ENCODE measurements at regions not wholly inside any gene's neighbourhood (a gene's known extent, or its start where the extent isn't known, plus 50 kb on each side); places are given as distances from the start of the nearest gene placed in this dataset.

DNA sequence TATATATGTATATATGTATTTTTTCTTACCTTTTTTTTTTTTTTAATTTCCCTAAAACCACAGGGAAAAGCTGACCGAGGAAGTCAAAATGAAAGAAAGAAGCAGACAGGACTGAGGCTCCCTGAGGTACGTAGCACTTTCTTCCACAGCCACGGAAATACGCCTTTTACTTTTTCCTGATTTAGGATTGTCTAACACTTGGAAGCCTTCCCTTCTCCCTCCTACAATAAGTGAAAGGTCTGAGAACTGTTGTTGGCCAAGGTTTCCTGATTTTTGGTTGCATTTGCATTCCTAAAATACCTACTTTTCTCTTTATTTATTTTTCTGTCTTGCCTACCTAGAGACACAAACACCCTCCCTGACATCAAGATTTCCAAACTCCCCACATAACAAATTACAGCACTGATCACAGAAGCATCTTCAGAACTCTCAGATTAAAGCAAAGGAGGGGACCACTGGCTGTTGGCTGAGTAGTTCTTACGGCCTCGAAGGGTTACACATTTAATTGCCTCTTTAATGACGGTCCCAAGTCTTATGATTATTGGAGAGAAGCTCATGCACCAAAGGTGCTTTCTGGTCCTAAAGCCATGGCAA lies 778.5 kb upstream of the FANCL start:
- no peaks in the 10 kb centered on the region for H3K4me1 ChIP-seq (ENCODE audit: control insufficient read depth, insufficient read depth, low read length)
- H3K27me3 ChIP-seq (ENCODE audit: control insufficient read depth in 1 of 2, insufficient read depth in 2 of 2, low read length in 2 of 2), result peaks cover 0 to 2% of the 10 kb centered on the region in 2 donors
- no peak overlapping the region for H3K27ac ChIP-seq (ENCODE audit: low read length)
- H3K36me3 ChIP-seq (ENCODE audit: control insufficient read depth in 2 of 2, insufficient read depth in 2 of 2, low read length in 2 of 2), result no peaks in the 10 kb centered on the region
- H3K4me3 ChIP-seq (ENCODE audit: low read length in 2 of 2), result no peak overlapping the region
- H3K9me3 ChIP-seq (ENCODE audit: control insufficient read depth in 2 of 2, low read length in 2 of 2), result no peaks in the 10 kb centered on the region
- no peak overlapping the region for H3K9ac ChIP-seq (ENCODE audit: low read length in 2 of 2)

DNA sequence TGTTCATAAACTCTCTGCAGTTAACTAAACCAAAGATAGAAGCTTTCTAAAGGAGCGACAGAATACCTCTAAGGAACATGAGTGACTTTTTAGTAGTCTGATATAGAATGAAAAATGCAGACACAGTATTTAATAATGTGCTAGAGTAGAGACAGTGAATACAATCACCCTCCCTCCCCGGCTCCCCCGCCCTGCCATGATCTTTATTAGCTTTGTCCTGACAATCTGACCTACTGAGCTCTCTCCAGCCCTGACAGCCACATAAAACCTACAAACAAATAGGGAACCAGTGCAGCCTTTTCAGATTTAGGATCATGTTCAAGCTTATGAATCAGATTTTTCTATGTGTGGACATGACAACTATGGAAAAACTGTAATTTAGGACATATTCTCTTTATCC lies 777.6 kb upstream of the FANCL start:
- no peak overlapping the region for H3K9ac ChIP-seq (ENCODE audit: low read length in 2 of 2)
- no peaks in the 10 kb centered on the region for H3K4me1 ChIP-seq (ENCODE audit: control insufficient read depth, insufficient read depth, low read length)
- no peaks in the 10 kb centered on the region for H3K9me3 ChIP-seq (ENCODE audit: control insufficient read depth in 2 of 2, low read length in 2 of 2)
- no peak overlapping the region for H3K4me3 ChIP-seq (ENCODE audit: low read length in 2 of 2)
- H3K27me3 ChIP-seq (ENCODE audit: control insufficient read depth in 1 of 2, insufficient read depth in 2 of 2, low read length in 2 of 2), result no peaks in the 10 kb centered on the region
- no peak overlapping the region for H3K27ac ChIP-seq (ENCODE audit: low read length)
- H3K36me3 ChIP-seq (ENCODE audit: control insufficient read depth in 2 of 2, insufficient read depth in 2 of 2, low read length in 2 of 2), result no peaks in the 10 kb centered on the region

DNA sequence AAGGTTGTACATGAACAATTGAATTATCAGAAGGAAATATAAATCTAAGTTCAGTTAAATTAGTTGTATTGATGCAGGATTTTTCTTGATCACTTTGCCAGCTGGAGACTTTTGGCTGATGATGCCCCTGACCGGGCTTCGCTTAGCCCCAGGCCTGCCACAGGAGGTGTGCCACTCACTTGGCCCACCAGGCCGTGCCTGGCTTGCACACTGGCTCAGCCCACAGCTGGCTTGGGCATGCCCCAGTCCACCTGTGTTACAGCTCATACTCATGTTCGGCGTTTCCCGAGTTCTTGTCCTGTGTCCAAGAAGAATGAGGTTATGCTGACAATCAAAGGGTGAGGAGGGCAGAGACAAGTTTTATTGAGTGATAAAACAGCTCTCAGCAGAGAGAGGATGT lies 773.9 kb upstream of the FANCL start:
- Histone ChIP-seq H3K27ac (ENCODE audit: low read length) (no peak overlapping the region), H3K4me1 (ENCODE audit: control insufficient read depth, insufficient read depth, low read length) (no peaks in the 10 kb centered on the region), H3K36me3 (ENCODE audit: control insufficient read depth in 2 of 2, insufficient read depth in 2 of 2, low read length in 2 of 2) (no peaks in the 10 kb centered on the region), H3K9me3 (ENCODE audit: control insufficient read depth in 2 of 2, low read length in 2 of 2) (no peaks in the 10 kb centered on the region), H3K4me3 (ENCODE audit: low read length in 2 of 2) (no peak overlapping the region), H3K27me3 (ENCODE audit: control insufficient read depth in 1 of 2, insufficient read depth in 2 of 2, low read length in 2 of 2) (peaks cover 0 to 2% of the 10 kb centered on the region in 2 donors), H3K9ac (ENCODE audit: low read length in 2 of 2) (no peak overlapping the region)

DNA sequence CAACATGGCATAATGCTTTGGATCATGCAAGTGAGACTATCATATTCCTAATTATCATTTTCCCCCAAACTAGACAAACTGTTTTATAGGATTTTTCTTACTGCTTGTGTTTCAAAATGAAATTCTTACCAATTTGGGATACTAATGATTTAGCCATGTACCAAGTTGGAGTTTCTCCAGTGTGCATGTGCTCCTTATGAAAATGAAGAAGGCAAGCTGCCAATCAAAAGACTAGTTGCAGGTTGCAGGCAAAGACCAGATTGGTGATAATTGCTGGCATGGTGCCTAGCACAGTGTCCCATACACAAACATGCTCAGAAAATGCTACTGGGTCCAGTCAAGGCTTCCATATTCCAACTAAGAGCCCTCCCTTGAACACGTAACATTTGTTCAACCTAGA lies 771.8 kb upstream of the FANCL start:
- Histone ChIP-seq H3K4me1 (ENCODE audit: control insufficient read depth, insufficient read depth, low read length) (no peaks in the 10 kb centered on the region), H3K9ac (ENCODE audit: low read length in 2 of 2) (no peak overlapping the region), H3K27me3 (ENCODE audit: control insufficient read depth in 1 of 2, insufficient read depth in 2 of 2, low read length in 2 of 2) (peaks cover 0 to 2% of the 10 kb centered on the region in 2 donors), H3K36me3 (ENCODE audit: control insufficient read depth in 2 of 2, insufficient read depth in 2 of 2, low read length in 2 of 2) (no peaks in the 10 kb centered on the region), H3K27ac (ENCODE audit: low read length) (no peak overlapping the region), H3K9me3 (ENCODE audit: control insufficient read depth in 2 of 2, low read length in 2 of 2) (no peaks in the 10 kb centered on the region), H3K4me3 (ENCODE audit: low read length in 2 of 2) (no peak overlapping the region)

DNA sequence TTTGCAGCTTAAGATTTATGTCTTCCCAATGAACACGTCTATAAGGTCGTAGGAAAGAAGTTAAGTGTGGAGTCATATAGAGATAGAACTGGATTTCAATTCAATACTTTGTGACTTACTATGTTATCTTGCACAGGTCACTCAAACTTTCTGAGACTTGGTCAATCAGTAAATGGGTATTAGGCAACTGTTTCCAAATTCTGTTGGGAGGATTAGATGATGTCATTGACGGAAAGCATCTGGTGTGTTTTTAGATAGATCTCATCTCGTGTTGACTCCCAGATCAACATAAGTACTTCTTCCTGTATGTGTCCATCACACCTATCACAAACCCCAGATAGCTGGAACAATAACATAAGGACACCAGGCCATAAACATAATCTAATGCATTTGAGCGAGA lies 771.1 kb upstream of the FANCL start:
- Histone ChIP-seq H3K27me3 (ENCODE audit: control insufficient read depth in 1 of 2, insufficient read depth in 2 of 2, low read length in 2 of 2) (peaks cover 0 to 2% of the 10 kb centered on the region in 2 donors), H3K9me3 (ENCODE audit: control insufficient read depth in 2 of 2, low read length in 2 of 2) (no peaks in the 10 kb centered on the region), H3K9ac (ENCODE audit: low read length in 2 of 2) (no peak overlapping the region), H3K36me3 (ENCODE audit: control insufficient read depth in 2 of 2, insufficient read depth in 2 of 2, low read length in 2 of 2) (no peaks in the 10 kb centered on the region), H3K4me1 (ENCODE audit: control insufficient read depth, insufficient read depth, low read length) (no peaks in the 10 kb centered on the region), H3K27ac (ENCODE audit: low read length) (no peak overlapping the region), H3K4me3 (ENCODE audit: low read length in 2 of 2) (no peak overlapping the region)

GRCh38 chr2:59008950-59009349 lies 767.8 kb upstream of the FANCL start:
- Histone ChIP-seq H3K4me3 (ENCODE audit: low read length in 2 of 2) (no peak overlapping the region), H3K4me1 (ENCODE audit: control insufficient read depth, insufficient read depth, low read length) (no peaks in the 10 kb centered on the region), H3K27ac (ENCODE audit: low read length) (no peak overlapping the region), H3K36me3 (ENCODE audit: control insufficient read depth in 2 of 2, insufficient read depth in 2 of 2, low read length in 2 of 2) (no peaks in the 10 kb centered on the region), H3K27me3 (ENCODE audit: control insufficient read depth in 1 of 2, insufficient read depth in 2 of 2, low read length in 2 of 2) (peaks cover 0 to 2% of the 10 kb centered on the region in 2 donors), H3K9ac (ENCODE audit: low read length in 2 of 2) (no peak overlapping the region), H3K9me3 (ENCODE audit: control insufficient read depth in 2 of 2, low read length in 2 of 2) (no peaks in the 10 kb centered on the region)

DNA sequence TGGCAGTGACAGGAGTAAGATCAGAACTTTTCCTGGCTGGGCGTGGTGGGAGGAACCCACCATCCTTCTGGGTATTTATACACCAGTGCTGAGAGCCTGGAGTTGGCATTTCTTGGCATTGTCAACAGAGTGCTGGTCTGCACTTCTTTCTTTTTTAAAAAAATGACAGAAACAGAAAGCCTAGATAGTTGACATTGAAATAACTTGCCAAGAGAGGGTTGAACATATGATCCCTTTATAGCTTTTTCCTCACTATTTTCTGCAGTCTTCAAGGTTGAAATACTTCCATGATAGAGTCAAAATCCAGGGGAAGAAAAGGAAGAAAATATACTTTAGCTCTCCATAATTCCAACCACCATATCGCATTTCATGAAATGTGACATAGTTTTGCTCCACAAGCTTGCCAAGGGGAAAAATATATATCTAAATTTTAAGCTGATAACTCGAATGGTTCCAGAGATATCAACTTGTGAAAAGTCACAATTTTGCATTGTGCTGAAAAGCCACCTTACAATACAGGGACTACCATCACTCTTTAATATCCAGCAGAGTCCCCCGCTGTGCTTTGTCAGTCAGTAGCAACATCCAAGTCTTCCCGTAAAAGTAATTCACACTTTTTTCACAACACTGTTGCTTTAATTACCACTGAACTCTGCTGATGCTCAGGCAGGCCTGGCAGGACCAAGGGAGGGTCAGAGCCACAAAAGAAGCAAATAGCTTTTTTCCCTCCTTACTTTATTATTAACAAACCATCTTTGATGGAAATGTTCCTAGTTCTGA lies 764.9 kb upstream of the FANCL start:
- no peak overlapping the region for H3K27ac ChIP-seq (ENCODE audit: low read length)
- no peaks in the 10 kb centered on the region for H3K27me3 ChIP-seq (ENCODE audit: control insufficient read depth in 1 of 2, insufficient read depth in 2 of 2, low read length in 2 of 2)
- H3K4me3 ChIP-seq (ENCODE audit: low read length in 2 of 2), result no peak overlapping the region
- no peaks in the 10 kb centered on the region for H3K4me1 ChIP-seq (ENCODE audit: control insufficient read depth, insufficient read depth, low read length)
- H3K9ac ChIP-seq (ENCODE audit: low read length in 2 of 2), result no peak overlapping the region
- H3K36me3 ChIP-seq (ENCODE audit: control insufficient read depth in 2 of 2, insufficient read depth in 2 of 2, low read length in 2 of 2), result no peaks in the 10 kb centered on the region
- no peaks in the 10 kb centered on the region for H3K9me3 ChIP-seq (ENCODE audit: control insufficient read depth in 2 of 2, low read length in 2 of 2)

DNA sequence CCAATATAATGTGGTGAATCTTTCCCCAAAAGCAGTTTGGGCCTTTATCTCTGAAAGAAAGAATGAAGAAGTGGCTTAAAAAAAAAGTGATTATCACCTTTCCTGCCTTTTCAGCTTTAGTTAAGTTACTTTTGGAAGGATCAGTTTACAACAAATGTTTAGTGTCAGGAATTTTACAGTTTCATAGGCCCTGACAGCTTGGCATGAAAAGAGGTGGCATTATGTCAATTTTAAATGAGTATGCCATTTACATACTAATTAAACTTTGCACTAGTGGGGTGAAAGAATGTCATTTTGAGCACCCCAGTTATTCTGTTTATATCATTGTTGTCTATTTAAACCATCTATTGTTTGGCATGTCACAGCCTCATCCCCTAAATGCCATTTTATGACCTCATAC lies 763.5 kb upstream of the FANCL start:
- H3K4me3 ChIP-seq (ENCODE audit: low read length in 2 of 2), result no peak overlapping the region
- no peak overlapping the region for H3K27ac ChIP-seq (ENCODE audit: low read length)
- no peak overlapping the region for H3K9ac ChIP-seq (ENCODE audit: low read length in 2 of 2)
- H3K4me1 ChIP-seq (ENCODE audit: control insufficient read depth, insufficient read depth, low read length), result no peaks in the 10 kb centered on the region
- H3K36me3 ChIP-seq (ENCODE audit: control insufficient read depth in 2 of 2, insufficient read depth in 2 of 2, low read length in 2 of 2), result no peaks in the 10 kb centered on the region
- H3K9me3 ChIP-seq (ENCODE audit: control insufficient read depth in 2 of 2, low read length in 2 of 2), result no peaks in the 10 kb centered on the region
- H3K27me3 ChIP-seq (ENCODE audit: control insufficient read depth in 1 of 2, insufficient read depth in 2 of 2, low read length in 2 of 2), result no peaks in the 10 kb centered on the region

DNA sequence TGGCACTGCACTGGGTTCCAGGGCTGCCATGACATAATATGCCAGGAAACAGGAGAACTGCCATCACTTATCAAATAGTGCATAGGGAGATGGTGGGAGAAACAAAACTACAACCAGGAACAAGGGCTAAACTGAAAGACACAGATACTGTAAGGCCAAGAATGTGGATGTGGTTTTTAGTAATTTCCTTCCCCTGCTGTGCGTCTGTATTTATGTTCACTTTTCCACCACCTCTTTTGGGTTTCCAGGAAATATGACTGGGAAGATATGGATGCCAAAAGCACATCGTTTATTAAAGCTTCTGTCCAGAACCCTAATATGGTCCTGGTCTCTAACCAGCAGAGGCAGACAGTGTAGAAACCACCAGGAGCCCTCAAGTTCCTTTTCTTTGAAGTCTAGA lies 759.7 kb upstream of the FANCL start:
- Histone ChIP-seq H3K4me3 (ENCODE audit: low read length in 2 of 2) (no peak overlapping the region), H3K27me3 (ENCODE audit: control insufficient read depth in 1 of 2, insufficient read depth in 2 of 2, low read length in 2 of 2) (no peaks in the 10 kb centered on the region), H3K4me1 (ENCODE audit: control insufficient read depth, insufficient read depth, low read length) (no peaks in the 10 kb centered on the region), H3K9ac (ENCODE audit: low read length in 2 of 2) (no peak overlapping the region), H3K9me3 (ENCODE audit: control insufficient read depth in 2 of 2, low read length in 2 of 2) (no peaks in the 10 kb centered on the region), H3K36me3 (ENCODE audit: control insufficient read depth in 2 of 2, insufficient read depth in 2 of 2, low read length in 2 of 2) (no peaks in the 10 kb centered on the region), H3K27ac (ENCODE audit: low read length) (no peak overlapping the region)

GRCh38 chr2:58992062-58992706 lies 751.1 kb upstream of the FANCL start:
- Histone ChIP-seq H3K4me1 (ENCODE audit: control insufficient read depth, insufficient read depth, low read length) (no peaks in the 10 kb centered on the region), H3K9ac (ENCODE audit: low read length in 2 of 2) (no peak overlapping the region), H3K4me3 (ENCODE audit: low read length in 2 of 2) (no peak overlapping the region), H3K36me3 (ENCODE audit: control insufficient read depth in 2 of 2, insufficient read depth in 2 of 2, low read length in 2 of 2) (no peaks in the 10 kb centered on the region), H3K9me3 (ENCODE audit: control insufficient read depth in 2 of 2, low read length in 2 of 2) (no peaks in the 10 kb centered on the region), H3K27me3 (ENCODE audit: control insufficient read depth in 1 of 2, insufficient read depth in 2 of 2, low read length in 2 of 2) (no peaks in the 10 kb centered on the region), H3K27ac (ENCODE audit: low read length) (no peak overlapping the region)

DNA sequence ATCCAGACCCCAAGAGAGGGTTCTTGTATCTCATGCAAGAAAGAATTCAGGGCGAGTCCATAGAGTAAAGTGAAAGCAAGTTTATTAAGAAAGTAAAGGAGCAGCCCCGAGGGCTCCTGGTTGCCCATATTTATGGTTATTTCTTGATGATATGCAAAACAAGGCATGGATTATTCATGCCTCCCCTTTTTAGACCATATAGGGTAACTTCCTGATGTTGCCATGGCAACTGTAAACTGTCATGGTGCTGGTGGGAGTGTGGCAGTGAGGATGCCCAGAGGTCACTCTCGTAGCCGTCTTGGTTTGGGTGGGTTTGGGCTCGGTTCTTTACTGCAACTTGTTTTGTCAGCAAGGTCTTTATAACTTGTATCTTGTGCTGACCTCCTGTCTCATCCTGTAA lies 750.2 kb upstream of the FANCL start:
- Histone ChIP-seq H3K36me3 (ENCODE audit: control insufficient read depth in 2 of 2, insufficient read depth in 2 of 2, low read length in 2 of 2) (no peaks in the 10 kb centered on the region), H3K27ac (ENCODE audit: low read length) (no peak overlapping the region), H3K9ac (ENCODE audit: low read length in 2 of 2) (no peak overlapping the region), H3K4me3 (ENCODE audit: low read length in 2 of 2) (no peak overlapping the region), H3K4me1 (ENCODE audit: control insufficient read depth, insufficient read depth, low read length) (no peaks in the 10 kb centered on the region), H3K9me3 (ENCODE audit: control insufficient read depth in 2 of 2, low read length in 2 of 2) (no peaks in the 10 kb centered on the region), H3K27me3 (ENCODE audit: control insufficient read depth in 1 of 2, insufficient read depth in 2 of 2, low read length in 2 of 2) (no peaks in the 10 kb centered on the region)
